ENCODE measurements at regions not wholly inside any gene's neighbourhood (a gene's known extent, or its start where the extent isn't known, plus 50 kb on each side); places are given as distances from the start of the nearest gene placed in this dataset.

DNA sequence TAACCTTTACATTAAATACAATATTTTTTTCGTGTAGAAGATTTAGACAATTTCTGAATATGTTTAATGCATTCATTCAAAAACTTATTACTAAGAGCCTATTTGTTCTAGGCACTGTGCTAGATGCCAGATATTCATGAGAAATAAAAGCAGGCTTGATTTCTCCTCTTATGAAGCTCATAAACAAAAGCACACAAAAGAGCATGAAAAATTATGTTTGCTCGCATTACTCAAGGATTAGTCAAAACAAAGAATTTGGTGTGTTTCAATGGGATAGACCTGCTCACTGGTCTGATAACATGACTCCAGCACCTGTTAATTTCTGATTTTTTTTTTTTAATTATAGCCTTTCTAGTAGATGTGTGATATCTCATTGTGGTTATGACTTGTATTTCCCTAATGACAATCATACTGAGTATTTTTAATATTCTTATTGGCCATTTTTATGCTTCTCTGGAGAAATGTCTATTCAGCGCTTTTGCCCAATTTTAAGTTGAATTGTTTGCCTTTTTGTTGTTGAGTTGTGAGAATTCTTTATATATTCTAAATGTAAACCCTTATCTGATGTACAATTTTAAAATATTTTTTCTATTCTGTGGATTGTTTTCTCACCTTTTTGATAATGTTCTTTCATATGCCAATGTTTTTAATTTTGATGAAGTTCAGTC, 382.3 kb upstream of the ADGRL4 start:
- DNase-seq (ENCODE audit: low spot score) = no peak
- no peak for FAIRE-seq

- FAIRE-seq = no peak
Observed at GRCh38 chr1:79386730-79387129, 380.2 kb upstream of the ADGRL4 start.

GRCh38 chr1:79380078-79380477, 373.5 kb upstream of the ADGRL4 start:
- DNase-seq (ENCODE audit: low spot score) = no peak
- FAIRE-seq = no peak

More at GRCh38 chr1:79386730-79387129, 380.2 kb upstream of the ADGRL4 start:
- no peak for DNase-seq (ENCODE audit: low spot score)

GRCh38 chr1:79376106-79376505, 369.6 kb upstream of the ADGRL4 start:
- DNase-seq (ENCODE audit: low spot score) = no peak
- no peak for FAIRE-seq

DNA sequence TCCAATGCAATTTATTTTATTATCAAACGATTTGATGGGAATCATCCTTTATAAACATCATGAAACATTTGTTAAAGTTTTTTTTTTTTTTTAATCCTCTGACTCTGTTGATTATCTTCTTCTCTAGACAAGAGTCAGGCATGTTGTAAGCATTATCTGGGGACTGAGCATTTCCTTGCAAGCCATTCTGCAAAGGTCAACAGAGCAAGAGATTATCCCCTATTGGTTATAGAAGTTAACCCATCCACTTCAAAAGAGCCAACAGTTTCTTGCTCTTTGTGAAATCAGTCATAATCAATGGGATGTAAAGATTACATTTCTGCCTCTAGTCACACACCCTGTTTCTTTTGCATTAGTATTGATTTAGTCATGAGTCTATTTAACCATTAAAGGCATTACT, 368.8 kb upstream of the ADGRL4 start:
- no peak for FAIRE-seq
- no peak for DNase-seq (ENCODE audit: low spot score)

GRCh38 chr1:79374397-79374796, 367.9 kb upstream of the ADGRL4 start:
- no peak for FAIRE-seq
- DNase-seq (ENCODE audit: low spot score) = no peak

DNA sequence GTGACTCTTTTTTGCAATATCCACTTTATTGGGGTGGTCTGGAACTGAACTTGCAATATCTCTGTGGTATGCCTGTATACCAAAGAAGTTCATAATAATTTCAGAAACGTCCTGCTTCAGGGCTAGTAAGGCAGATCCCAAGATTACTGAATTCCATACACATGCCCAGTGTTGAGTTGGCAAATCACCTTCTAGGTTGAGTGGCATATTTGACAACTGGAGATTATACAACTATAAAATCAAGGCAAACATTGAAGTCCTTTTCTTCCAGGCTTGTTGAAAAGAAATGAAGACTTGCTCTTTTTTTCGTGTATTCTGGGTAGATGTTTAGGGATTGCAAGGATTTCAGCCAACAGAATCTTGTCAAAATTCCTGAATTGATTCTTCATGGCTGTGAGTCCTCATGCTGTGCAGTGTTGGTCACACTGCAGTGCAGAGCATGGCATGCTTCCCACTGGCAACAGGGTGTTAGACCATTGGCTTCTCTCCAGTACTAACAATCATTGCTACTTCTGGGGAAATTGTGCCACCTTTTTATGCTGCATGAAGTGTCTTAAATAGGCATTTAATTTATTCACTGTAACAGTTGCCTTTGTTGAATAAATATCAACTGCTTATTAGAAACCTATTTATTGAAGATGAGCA, 367.1 kb upstream of the ADGRL4 start:
- FAIRE-seq (no peak), DNase-seq (ENCODE audit: low spot score) (no peak)

GRCh38 chr1:79371802-79372201, 365.3 kb upstream of the ADGRL4 start:
- FAIRE-seq (no peak), DNase-seq (ENCODE audit: low spot score) (no peak)

DNA sequence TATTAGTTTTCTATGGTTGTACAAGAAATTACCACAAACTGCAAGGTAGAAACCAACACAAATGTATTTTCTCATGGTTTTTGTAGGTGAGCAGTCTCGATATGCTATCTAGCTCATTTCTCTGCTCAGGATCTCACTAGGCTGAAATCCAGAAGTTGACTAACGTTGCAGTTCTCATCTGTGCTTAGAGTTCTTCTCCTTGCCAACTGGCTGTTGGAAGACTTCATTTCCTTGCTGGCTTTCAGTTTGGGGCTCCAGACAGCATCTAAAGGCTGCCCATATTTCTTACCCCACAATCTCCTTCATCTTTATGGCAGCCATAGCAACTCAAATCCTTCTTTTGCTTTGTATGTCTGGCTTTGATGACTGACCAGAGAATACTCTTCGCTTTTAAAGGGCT, 362.6 kb upstream of the ADGRL4 start:
- DNase-seq (ENCODE audit: low spot score) (no peak), FAIRE-seq (no peak)

DNA sequence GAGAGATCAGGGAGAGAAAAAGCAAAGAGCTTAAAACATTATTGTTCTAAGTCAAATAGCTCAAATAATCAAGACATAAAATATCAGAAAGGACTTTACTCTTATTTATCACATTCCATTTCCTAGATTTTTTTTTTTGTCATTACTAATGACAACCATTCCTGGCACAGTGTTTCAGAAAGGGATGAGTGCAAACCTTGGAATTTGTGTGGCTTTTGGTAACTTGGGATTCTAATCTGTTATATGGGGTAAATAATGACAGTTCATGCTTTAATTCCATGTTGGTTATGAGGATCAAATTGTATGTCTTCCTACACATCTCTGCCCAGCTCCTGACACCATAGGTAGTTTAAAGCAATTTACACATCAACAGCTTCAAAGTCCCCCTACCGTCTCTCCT, 358.4 kb upstream of the ADGRL4 start:
- DNase-seq (ENCODE audit: low spot score) (no peak), FAIRE-seq (no peak)

DNA sequence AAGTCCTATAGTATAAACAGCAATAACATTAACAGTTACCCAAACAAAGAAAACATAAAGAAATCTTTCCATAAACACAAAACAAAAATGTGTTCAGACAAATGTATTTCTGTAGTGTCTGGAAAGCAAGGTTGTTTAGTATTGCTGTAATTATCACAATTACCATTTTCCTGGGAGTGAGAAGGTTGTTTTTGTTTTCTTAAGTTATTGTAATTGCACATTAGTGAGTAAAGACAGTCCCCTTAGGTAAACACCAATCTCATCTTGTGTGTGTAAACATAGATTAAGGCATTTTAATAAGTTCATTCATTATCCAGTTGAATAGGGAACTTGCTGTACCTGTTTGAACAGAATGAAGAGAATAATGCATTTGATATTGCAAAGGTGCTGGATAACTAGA, 356.9 kb upstream of the ADGRL4 start:
- no peak for FAIRE-seq
- no peak for DNase-seq (ENCODE audit: low spot score)

DNA sequence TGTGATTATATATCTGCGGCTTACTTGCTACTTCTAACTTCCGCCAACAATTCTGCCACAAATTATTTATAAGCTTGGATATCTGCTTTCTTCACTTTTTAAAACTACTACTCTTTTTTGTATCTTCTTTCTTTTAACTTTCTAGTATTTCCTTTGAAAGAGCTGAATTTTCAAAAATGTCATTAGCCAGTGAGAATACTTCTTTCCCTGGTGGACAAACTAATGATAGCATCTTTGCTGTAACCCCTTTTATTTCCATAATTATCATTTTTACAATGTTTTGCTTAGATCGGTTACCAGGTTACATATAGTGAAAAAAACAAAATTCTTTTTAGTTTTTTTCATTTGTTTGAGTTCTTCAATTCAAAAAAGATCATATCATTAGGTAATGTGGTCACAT, 355.9 kb upstream of the ADGRL4 start:
- DNase-seq (ENCODE audit: low spot score) = no peak
- FAIRE-seq = no peak

GRCh38 chr1:79355090-79355489, 348.6 kb upstream of the ADGRL4 start:
- FAIRE-seq (no peak), DNase-seq (ENCODE audit: low spot score) (no peak)

- DNase-seq (ENCODE audit: low spot score) = peak; percentile 20
- peak; percentile 47 for FAIRE-seq
Observed at GRCh38 chr1:79353224-79353623, 346.7 kb upstream of the ADGRL4 start.

- FAIRE-seq (peak; percentile 37), DNase-seq (ENCODE audit: low spot score) (no peak)
Observed at GRCh38 chr1:79326875-79327274, 320.3 kb upstream of the ADGRL4 start.

DNA sequence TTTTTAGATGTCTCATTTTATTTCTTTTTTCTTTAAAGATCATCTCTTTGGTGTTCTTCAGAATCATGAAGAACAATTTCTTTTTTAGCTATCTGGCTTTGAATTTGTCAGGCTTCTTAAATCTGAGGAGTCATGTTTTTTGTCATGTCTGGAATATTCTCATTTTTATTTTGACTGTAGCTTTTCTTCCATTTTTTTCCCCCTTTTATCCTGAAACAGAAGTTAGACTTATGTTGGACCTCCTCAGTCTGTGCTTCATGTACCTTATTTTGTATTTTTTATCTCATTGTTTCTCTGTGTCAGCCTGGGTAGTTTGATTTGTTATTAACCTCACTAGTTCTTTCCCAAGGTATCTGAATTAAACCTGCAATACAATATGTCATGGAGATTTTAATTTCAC, 319.2 kb upstream of the ADGRL4 start:
- DNase-seq (ENCODE audit: low spot score) (no peak), FAIRE-seq (no peak)

- DNase-seq (ENCODE audit: low spot score) (no peak), FAIRE-seq (peak; percentile 58)
Observed at GRCh38 chr1:79325126-79325525, 318.6 kb upstream of the ADGRL4 start.

DNA sequence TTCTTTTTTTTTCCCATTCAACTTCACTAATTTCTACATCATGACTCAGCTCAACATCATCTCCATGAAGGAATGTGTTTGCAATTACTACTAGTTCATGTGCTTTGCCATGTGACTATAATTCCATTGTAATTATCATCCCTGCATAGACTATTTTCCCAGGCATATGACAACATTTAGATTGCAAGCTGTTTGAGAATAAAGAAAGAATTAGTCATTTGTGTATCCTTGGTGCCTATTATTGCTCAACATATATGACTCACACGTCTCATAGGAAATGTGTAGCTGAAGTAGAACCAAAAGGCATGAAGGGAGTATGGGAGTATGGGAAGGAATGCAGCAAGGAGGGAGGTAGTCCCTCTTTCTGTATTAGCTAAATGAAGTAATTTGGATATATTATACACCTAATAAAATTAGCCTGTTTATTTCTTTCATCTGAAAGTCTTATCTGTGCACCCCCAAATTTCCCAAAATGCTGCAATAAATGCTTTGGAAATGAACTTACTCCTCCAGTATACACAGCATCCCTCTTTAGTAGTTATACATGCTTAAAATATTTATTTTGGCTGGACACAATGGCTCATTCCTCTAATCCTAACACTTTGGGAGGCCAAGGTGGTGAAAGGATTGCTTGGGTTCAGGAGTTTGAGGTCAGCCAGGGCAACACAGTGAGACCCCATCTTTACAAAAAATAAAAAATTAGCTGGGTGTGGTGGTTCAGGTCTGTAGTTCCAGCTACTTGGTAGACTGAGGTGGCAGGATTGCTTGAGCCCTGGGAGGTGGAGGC, 316.9 kb upstream of the ADGRL4 start:
- FAIRE-seq = peak; percentile 89
- peak; percentile 91 for DNase-seq (ENCODE audit: low spot score)

- FAIRE-seq (no peak), DNase-seq (ENCODE audit: low spot score) (no peak)
Observed at GRCh38 chr1:79322511-79323027, 316.0 kb upstream of the ADGRL4 start.

DNA sequence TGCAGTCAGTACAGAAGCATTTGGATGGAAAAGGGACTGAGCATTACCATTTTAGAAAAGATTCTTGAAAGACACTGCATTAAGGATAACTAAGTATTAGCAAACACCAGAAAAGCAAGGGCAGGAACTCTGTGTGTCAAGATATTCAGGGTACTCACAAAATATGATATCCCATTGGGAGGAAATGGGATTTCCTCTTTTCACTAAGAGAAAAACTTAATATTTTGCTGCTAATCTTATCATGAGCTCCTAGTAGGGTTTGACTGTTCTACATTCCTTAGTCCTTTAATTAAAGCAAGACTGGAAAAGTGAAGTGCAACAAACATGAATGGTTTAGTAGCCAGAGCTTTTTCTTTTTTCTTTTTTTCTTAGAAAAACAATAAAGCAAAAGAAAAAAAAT, 305.9 kb upstream of the ADGRL4 start:
- FAIRE-seq (no peak), DNase-seq (ENCODE audit: low spot score) (no peak)

- DNase-seq (ENCODE audit: low spot score) = no peak
- no peak for FAIRE-seq
Observed at GRCh38 chr1:79310609-79311008, 304.1 kb upstream of the ADGRL4 start.

GRCh38 chr1:79304131-79304530, 297.6 kb upstream of the ADGRL4 start:
- DNase-seq (ENCODE audit: low spot score) (no peak), FAIRE-seq (no peak)

All from RCC 7860 (cell line).